HEK293 (cell line): ENCODE measurements at regions not wholly inside any gene's neighbourhood (a gene's known extent, or its start where the extent isn't known, plus 50 kb on each side); places are given as distances from the start of the nearest gene placed in this dataset.

Experiments used
- CTCF ChIA-PET: fragments of 350-600 bp; formaldehyde crosslinking; extraction: SDS; loops from one replicate; lab custom pipeline; 2021; ENCODE audit warnings: antibody characterized with exemption; lab: Yijun Ruan, JAX
- POLR2A ChIA-PET: fragments of 300-600 bp; formaldehyde crosslinking; extraction: SDS; loops from one replicate; lab custom pipeline; 2020; ENCODE audit warnings: antibody characterized with exemption, inconsistent platforms; lab: Yijun Ruan, JAX
- H3K27ac ChIP-seq: fragments of 200-500 bp; sonication (Bioruptor generic); 2 replicates; pipeline ENCODE4 v1.5.1; 2014; ENCODE audit warnings: low read depth, low read length, control low read depth, inconsistent platforms; ENCODE audit errors: extremely low read depth
- H3K36me3 ChIP-seq, 2 experiments: fragments of 200-500 bp in 1 of 2; sonication (Bioruptor generic) in 1 of 2; 1 replicate in 1 of 2; 2 replicates in 1 of 2; pipeline ENCODE4 v1.5.1; 2014 to 2017; ENCODE audit warnings: inconsistent platforms in 2 of 2, low read length in 2 of 2; ENCODE audit not compliant: control insufficient read depth in 2 of 2, insufficient read depth in 1 of 2
- H3K4me1 ChIP-seq: fragments of 200-500 bp; sonication (Bioruptor generic); 2 replicates; pipeline ENCODE4 v1.5.1; 2014; ENCODE audit warnings: mild to moderate bottlenecking, low read length, inconsistent platforms; ENCODE audit not compliant: control insufficient read depth, insufficient read depth
- H3K4me3 ChIP-seq: 2 replicates; pipeline ENCODE4 v1.5.1; 2011; ENCODE audit warnings: low read depth, mild to moderate bottlenecking, control low read depth, low read length, moderate library complexity
- H3K9me3 ChIP-seq: fragments of 200-500 bp; sonication (Bioruptor generic); 2 replicates; pipeline ENCODE4 v1.5.1; 2014; ENCODE audit warnings: low read depth, low read length, inconsistent platforms; ENCODE audit not compliant: control insufficient read depth, insufficient read depth
- BCL6B ChIP-seq: fragments of 450-650 bp; formaldehyde crosslinking; IDR thresholded peaks from 2 replicates; pipeline ENCODE4 v1.5.1; 2017; ENCODE audit warnings: missing biosample characterization, missing genetic modification characterization
- PRDM10 ChIP-seq: fragments of 450-650 bp; formaldehyde crosslinking; IDR thresholded peaks from 2 replicates; pipeline ENCODE4 v1.5.1; 2016; ENCODE audit warnings: missing biosample characterization, missing genetic modification characterization
- REST ChIP-seq: fragments of 450-650 bp; formaldehyde crosslinking; IDR thresholded peaks from 2 replicates; pipeline ENCODE4 v1.5.1; 2016; ENCODE audit warnings: missing biosample characterization, missing genetic modification characterization
- SETDB1 ChIP-seq: IDR thresholded peaks from one replicate; pipeline ENCODE4 v1.6.1; 2017; ENCODE audit warnings: mild to moderate bottlenecking, low read length, moderate library complexity, mixed read lengths; ENCODE audit not compliant: insufficient read length
- ZBTB10 ChIP-seq: fragments of 450-650 bp; formaldehyde crosslinking; IDR thresholded peaks from 2 replicates; pipeline ENCODE4 v1.5.1; 2016; ENCODE audit warnings: missing biosample characterization, missing genetic modification characterization
- ZFP41 ChIP-seq: fragments of 450-650 bp; formaldehyde crosslinking; IDR thresholded peaks from 2 replicates; pipeline ENCODE4 v1.5.1; 2016; ENCODE audit warnings: missing biosample characterization, missing genetic modification characterization, borderline replicate concordance
- ZNF133 ChIP-seq: fragments of 450-650 bp; formaldehyde crosslinking; IDR thresholded peaks from 2 replicates; pipeline ENCODE4 v1.5.1; 2016; ENCODE audit warnings: missing biosample characterization, missing genetic modification characterization
- ZNF23 ChIP-seq: fragments of 450-650 bp; formaldehyde crosslinking; IDR thresholded peaks from 2 replicates; pipeline ENCODE4 v1.5.1; 2016; ENCODE audit warnings: missing biosample characterization, missing genetic modification characterization, borderline replicate concordance
- ZNF324 ChIP-seq: fragments of 450-650 bp; formaldehyde crosslinking; IDR thresholded peaks from 2 replicates; pipeline ENCODE4 v1.5.1; 2016; ENCODE audit warnings: missing biosample characterization, missing genetic modification characterization
- ZNF362 ChIP-seq: fragments of 450-650 bp; formaldehyde crosslinking; IDR thresholded peaks from 2 replicates; pipeline ENCODE4 v1.5.1; 2016; ENCODE audit warnings: missing biosample characterization, missing genetic modification characterization
- ZNF433 ChIP-seq: fragments of 450-650 bp; formaldehyde crosslinking; IDR thresholded peaks from 2 replicates; pipeline ENCODE4 v1.5.1; 2016; ENCODE audit warnings: missing biosample characterization, missing genetic modification characterization, low read depth
- ZNF501 ChIP-seq: fragments of 450-650 bp; formaldehyde crosslinking; IDR thresholded peaks from 2 replicates; pipeline ENCODE4 v1.5.1; 2016; ENCODE audit warnings: missing biosample characterization, missing genetic modification characterization
- ZNF558 ChIP-seq: fragments of 450-650 bp; formaldehyde crosslinking; IDR thresholded peaks from 2 replicates; pipeline ENCODE4 v1.5.1; 2016; ENCODE audit warnings: missing biosample characterization, missing genetic modification characterization
- ZNF596 ChIP-seq: fragments of 450-650 bp; IDR thresholded peaks from 2 replicates; pipeline ENCODE4 v1.5.0; 2018; ENCODE audit warnings: missing biosample characterization, mild to moderate bottlenecking, missing genetic modification characterization, moderate library complexity
- ZNF600 ChIP-seq: fragments of 450-650 bp; formaldehyde crosslinking; IDR thresholded peaks from 2 replicates; pipeline ENCODE4 v1.5.1; 2016; ENCODE audit warnings: missing biosample characterization, missing genetic modification characterization
- ZNF624 ChIP-seq: fragments of 450-650 bp; formaldehyde crosslinking; IDR thresholded peaks from 2 replicates; pipeline ENCODE4 v1.5.1; 2017; ENCODE audit warnings: missing biosample characterization, missing genetic modification characterization

- Histone ChIP-seq H3K4me3 (no peak overlapping the region), H3K9me3 (no peaks in the 10 kb centered on the region), H3K27ac (no peak overlapping the region), H3K4me1 (no peaks in the 10 kb centered on the region), H3K36me3 (no peaks in the 10 kb centered on the region)
- ChIA-PET CTCF (no interaction called here), POLR2A (no interaction called here)
- no peak for TF ChIP-seq ZNF362 (tag by site-specific recombination)
- no peak for TF ChIP-seq ZNF324 (tag by site-specific recombination)
- no peak for TF ChIP-seq ZNF23 (tag by site-specific recombination)
Measured at GRCh38 chr7:54880326-54880989, 121.4 kb upstream of the SEC61G start.

GRCh38 chr7:54881816-54882520 is 123.0 kb upstream of the SEC61G start:
- no peaks in the 10 kb centered on the region for H3K9me3 ChIP-seq
- no peak for TF ChIP-seq ZBTB10
- no peak for TF ChIP-seq PRDM10 (tag by site-specific recombination)
- TF ChIP-seq SETDB1, result no peak
- TF ChIP-seq ZNF433 (tag by site-specific recombination), result no peak
- no peak for TF ChIP-seq REST
- TF ChIP-seq ZNF624 (tag by site-specific recombination), result no peak
- no peak for TF ChIP-seq ZNF558 (tag by site-specific recombination)
- no peak for TF ChIP-seq ZNF133
- TF ChIP-seq BCL6B (tag by site-specific recombination), result no peak
- no peak for TF ChIP-seq ZNF501 (tag by site-specific recombination)
- TF ChIP-seq ZFP41, result no peak
- TF ChIP-seq ZNF600 (tag by site-specific recombination), result no peak
- TF ChIP-seq ZNF596, result no peak
- no peak overlapping the region for H3K27ac ChIP-seq
- POLR2A ChIA-PET, result no interaction called here
- H3K4me3 ChIP-seq, result no peak overlapping the region
- CTCF ChIA-PET, result interaction anchor here (0.9 to 1.8 kb wide), 2 partner anchors 25 to 373 kb away, joined by 3 to 7 read pairs; no protein-coding TSS in a partner anchor
- H3K4me1 ChIP-seq, result no peaks in the 10 kb centered on the region
- H3K36me3 ChIP-seq, result no peaks in the 10 kb centered on the region
